ENCODE measurements at regions not wholly inside any gene's neighbourhood (a gene's known extent, or its start where the extent isn't known, plus 50 kb on each side); places are given as distances from the start of the nearest gene placed in this dataset.

GRCh38 chr17:22469101-22469880 is 777.0 kb downstream of the KCNJ18 start:
- TF ChIP-seq CTCF (IDR thresholded peaks at IDR 0.05) (no peak), POLR2A (IDR thresholded peaks at IDR 0.05) (no peak)

Measured in testis (tissue), 2 donors.